ENCODE measurements at regions not wholly inside any gene's neighbourhood (a gene's known extent, or its start where the extent isn't known, plus 50 kb on each side); places are given as distances from the start of the nearest gene placed in this dataset.

GRCh38 chr6:10071631-10072220 is 343.1 kb downstream of the TFAP2A start:
- no peak for TF ChIP-seq CTCF (IDR thresholded peaks at IDR 0.05; ENCODE audit: unreplicated experiment in 3 of 3)
- no peaks in the 10 kb centered on the region for H3K27me3 Mint-ChIP-seq (ENCODE audit: low read depth)
- no peaks in the 10 kb centered on the region for H3K36me3 Mint-ChIP-seq (ENCODE audit: low read depth)
- peaks cover 3% of the 10 kb centered on the region for H3K9me3 Mint-ChIP-seq
- H3K27ac Mint-ChIP-seq = no peak overlapping the region
- no peaks in the 10 kb centered on the region for H3K4me1 Mint-ChIP-seq
- no peak overlapping the region for H3K4me3 Mint-ChIP-seq

- peaks cover 4% of the 10 kb centered on the region for H3K27me3 Mint-ChIP-seq (ENCODE audit: low read depth)
- TF ChIP-seq CTCF (IDR thresholded peaks at IDR 0.05; ENCODE audit: unreplicated experiment in 3 of 3) = no peak
- no peak overlapping the region for H3K4me3 Mint-ChIP-seq
- H3K27ac Mint-ChIP-seq = no peak overlapping the region
- no peaks in the 10 kb centered on the region for H3K36me3 Mint-ChIP-seq (ENCODE audit: low read depth)
- no peaks in the 10 kb centered on the region for H3K4me1 Mint-ChIP-seq
- no peaks in the 10 kb centered on the region for H3K9me3 Mint-ChIP-seq
Observed at GRCh38 chr6:10060004-10060403, 354.9 kb downstream of the TFAP2A start.

- Mint-ChIP-seq H3K4me1 (no peaks in the 10 kb centered on the region), H3K27me3 (ENCODE audit: low read depth) (peaks cover under 1% of the 10 kb centered on the region), H3K27ac (no peak overlapping the region), H3K4me3 (no peak overlapping the region), H3K9me3 (peaks cover 21% of the 10 kb centered on the region), H3K36me3 (ENCODE audit: low read depth) (peaks cover 4% of the 10 kb centered on the region)
- TF ChIP-seq CTCF (IDR thresholded peaks at IDR 0.05; ENCODE audit: unreplicated experiment in 3 of 3) = no peak
Observed at GRCh38 chr6:10054672-10055071, 360.2 kb downstream of the TFAP2A start.

GRCh38 chr6:10051283-10051682 is 363.6 kb downstream of the TFAP2A start:
- Mint-ChIP-seq H3K9me3 (peaks cover 21% of the 10 kb centered on the region), H3K4me3 (no peak overlapping the region), H3K27me3 (ENCODE audit: low read depth) (no peaks in the 10 kb centered on the region), H3K27ac (no peak overlapping the region), H3K36me3 (ENCODE audit: low read depth) (peaks cover 4% of the 10 kb centered on the region), H3K4me1 (no peaks in the 10 kb centered on the region)
- no peak for TF ChIP-seq CTCF (IDR thresholded peaks at IDR 0.05; ENCODE audit: unreplicated experiment in 3 of 3)

- peaks cover 3% of the 10 kb centered on the region for H3K27me3 Mint-ChIP-seq (ENCODE audit: low read depth)
- TF ChIP-seq CTCF (IDR thresholded peaks at IDR 0.05; ENCODE audit: unreplicated experiment in 3 of 3) = no peak
- no peaks in the 10 kb centered on the region for H3K4me1 Mint-ChIP-seq
- no peak overlapping the region for H3K4me3 Mint-ChIP-seq
- H3K27ac Mint-ChIP-seq = no peak overlapping the region
- H3K9me3 Mint-ChIP-seq = peaks cover 15% of the 10 kb centered on the region
- peaks cover 4% of the 10 kb centered on the region for H3K36me3 Mint-ChIP-seq (ENCODE audit: low read depth)
Observed at GRCh38 chr6:10048370-10049297, 366.2 kb downstream of the TFAP2A start.

Data from nephron (organoid).